Endodermal cell (in vitro differentiated cells): ENCODE measurements at regions not wholly inside any gene's neighbourhood (a gene's known extent, or its start where the extent isn't known, plus 50 kb on each side); places are given as distances from the start of the nearest gene placed in this dataset.

Experiments
- DNase-seq: peaks from one replicate; pipeline ENCODE4 v3.0.0-alpha.2; 2017
- H3K27ac ChIP-seq: 2 replicates; pipeline ENCODE4 v1.5.1; 2013; ENCODE audit warnings: mild to moderate bottlenecking, low read depth, low read length, moderate library complexity
- H3K27me3 ChIP-seq: 2 replicates; pipeline ENCODE4 v1.6.1; 2013; ENCODE audit warnings: mild to moderate bottlenecking, low read length, moderate library complexity; ENCODE audit not compliant: insufficient read depth, control insufficient read depth, poor library complexity, severe bottlenecking
- H3K36me3 ChIP-seq: 2 replicates; pipeline ENCODE4 v1.7.0; 2013; ENCODE audit warnings: mild to moderate bottlenecking, low read length, moderate library complexity; ENCODE audit not compliant: control insufficient read depth, insufficient read depth
- H3K4me1 ChIP-seq: one replicate; pipeline ENCODE4 v1.7.0; 2013; ENCODE audit warnings: low read length; ENCODE audit not compliant: control insufficient read depth, insufficient read depth
- H3K4me3 ChIP-seq: 2 replicates; pipeline ENCODE4 v1.5.1; 2013; ENCODE audit warnings: mild to moderate bottlenecking, low read length, moderate library complexity
- H3K9ac ChIP-seq: 2 replicates; pipeline ENCODE4 v1.6.1; 2013; ENCODE audit warnings: mild to moderate bottlenecking, low read length, moderate library complexity; ENCODE audit not compliant: poor library complexity, severe bottlenecking; ENCODE audit errors: extremely low read depth
- H3K9me3 ChIP-seq: 2 replicates; pipeline ENCODE4 v1.6.1; 2013; ENCODE audit warnings: mild to moderate bottlenecking, low read length, moderate library complexity; ENCODE audit not compliant: control insufficient read depth
- H3K27ac Mint-ChIP-seq: 2 replicates; pipeline ENCODE4 v1.8.0; 2020; ENCODE audit warnings: mixed read lengths
- H3K27me3 Mint-ChIP-seq: 2 replicates; pipeline ENCODE4 v1.8.0; 2021; ENCODE audit warnings: mild to moderate bottlenecking, mixed read lengths; ENCODE audit not compliant: insufficient read depth
- H3K36me3 Mint-ChIP-seq: 2 replicates; pipeline ENCODE4 v1.8.0; 2020; ENCODE audit warnings: low read depth, mixed read lengths
- H3K4me1 Mint-ChIP-seq: 2 replicates; pipeline ENCODE4 v1.8.0; 2020; ENCODE audit warnings: mixed read lengths
- H3K4me3 Mint-ChIP-seq: 2 replicates; pipeline ENCODE4 v1.8.0; 2020; ENCODE audit warnings: mild to moderate bottlenecking, moderate library complexity, mixed read lengths
- H3K9me3 Mint-ChIP-seq: 2 replicates; pipeline ENCODE4 v1.8.0; 2020; ENCODE audit warnings: mild to moderate bottlenecking, mixed read lengths
- CTCF ChIP-seq: fragments of 200-600 bp; sonication (generic); conservative IDR thresholded peaks from 2 replicates; pipeline ENCODE4 v1.5.0; 2021; ENCODE audit warnings: antibody characterized with exemption, mild to moderate bottlenecking
- WGBS, 2 experiments: methylation state at CpG; one replicate each; pipeline versions ENCODE4 v1.1.5 to v1.1.7; 2013; ENCODE audit warnings: missing lambda C conversion rate in 2 of 2, mixed read lengths in 1 of 2; ENCODE audit not compliant: insufficient coverage in 1 of 2, insufficient read length in 1 of 2; 5-methylcytosine and 5-hydroxymethylcytosine counted together

- Histone ChIP-seq H3K9me3 (no peaks in the 10 kb centered on the region), H3K4me3 (no peak overlapping the region), H3K27ac (no peak overlapping the region), H3K4me1 (peaks cover 3% of the 10 kb centered on the region), H3K27me3 (no peaks in the 10 kb centered on the region), H3K36me3 (no peaks in the 10 kb centered on the region), H3K9ac (no peak overlapping the region)
- 92 to 100% methylated on average over 2 to 9 of the region's 9 CpGs for WGBS, 2 experiments
- Mint-ChIP-seq H3K4me3 (no peak overlapping the region), H3K9me3 (no peaks in the 10 kb centered on the region), H3K36me3 (no peaks in the 10 kb centered on the region), H3K4me1 (peaks cover 19% of the 10 kb centered on the region), H3K27ac (no peak overlapping the region), H3K27me3 (no peaks in the 10 kb centered on the region)
- no peak for DNase-seq
- no peak for TF ChIP-seq CTCF
These were observed 91.9 kb downstream of the ZFP36L2 start for GRCh38 chr2:43134571-43134889.

GRCh38 chr2:43133708-43134570 is 92.5 kb downstream of the ZFP36L2 start:
- peaks cover 3% of the 10 kb centered on the region for H3K4me1 ChIP-seq
- 93 to 94% methylated on average over 18 to 21 of the region's 21 CpGs for WGBS, 2 experiments
- H3K9ac ChIP-seq, result no peak overlapping the region
- Mint-ChIP-seq H3K4me3 (no peak overlapping the region), H3K9me3 (no peaks in the 10 kb centered on the region), H3K4me1 (peaks cover 21% of the 10 kb centered on the region), H3K27ac (peak overlapping the region; percentile 5), H3K27me3 (no peaks in the 10 kb centered on the region), H3K36me3 (no peaks in the 10 kb centered on the region)
- H3K27me3 ChIP-seq, result no peaks in the 10 kb centered on the region
- H3K27ac ChIP-seq, result no peak overlapping the region
- no peak for TF ChIP-seq CTCF
- H3K4me3 ChIP-seq, result no peak overlapping the region
- H3K9me3 ChIP-seq, result no peaks in the 10 kb centered on the region
- H3K36me3 ChIP-seq, result no peaks in the 10 kb centered on the region
- DNase-seq, result peak; percentile 49

GRCh38 chr2:43133336-43133707 is 93.1 kb downstream of the ZFP36L2 start:
- no peak overlapping the region for H3K27ac ChIP-seq
- peaks cover 3% of the 10 kb centered on the region for H3K4me1 ChIP-seq
- Mint-ChIP-seq H3K9me3 (no peaks in the 10 kb centered on the region), H3K4me1 (peaks cover 21% of the 10 kb centered on the region), H3K27ac (peak overlapping the region; percentile 5), H3K4me3 (no peak overlapping the region), H3K36me3 (no peaks in the 10 kb centered on the region), H3K27me3 (no peaks in the 10 kb centered on the region)
- no peak overlapping the region for H3K9ac ChIP-seq
- H3K9me3 ChIP-seq, result no peaks in the 10 kb centered on the region
- H3K36me3 ChIP-seq, result no peaks in the 10 kb centered on the region
- 95 to 100% methylated on average over 1 to 4 of the region's 4 CpGs for WGBS, 2 experiments
- H3K27me3 ChIP-seq, result no peaks in the 10 kb centered on the region
- no peak for TF ChIP-seq CTCF
- H3K4me3 ChIP-seq, result no peak overlapping the region
- no peak for DNase-seq
